Pancreas (tissue), 10 donors: ENCODE measurements at regions not wholly inside any gene's neighbourhood (a gene's known extent, or its start where the extent isn't known, plus 50 kb on each side); places are given as distances from the start of the nearest gene placed in this dataset.

Experiments used
- ATAC-seq, 4 donors: fragments of 200-7000 bp; cut with Tn5 transposase; one replicate each; pipeline versions ENCODE4 v1.8.0 to v1.9.1; 2020; ENCODE audit warnings: mild to moderate bottlenecking in 4 of 4, moderate library complexity in 4 of 4
- DNase-seq, 6 donors: peaks; one replicate each; pipeline ENCODE4 v3.0.0-alpha.2; 2020
- FAIRE-seq: peaks from 2 replicates; lab custom pipeline; 2012; peaks lifted over from hg19 to GRCh38; lab: Jason Lieb, UNC
- H3K27ac ChIP-seq, 4 donors: fragments of 200-600 bp; sonication (generic); 1 replicate in 3 of 4; 2 replicates in 1 of 4; pipeline versions ENCODE4 v1.5.0 to v1.8.0; 2020
- H3K27me3 ChIP-seq, 4 donors: fragments of 200-600 bp; one replicate each; pipeline ENCODE4 v1.8.0; 2021
- H3K36me3 ChIP-seq, 3 donors: fragments of 200-600 bp; sonication (generic) in 1 of 3; one replicate each; pipeline versions ENCODE4 v1.5.0 to v1.8.0; 2020 to 2021
- H3K4me1 ChIP-seq, 3 donors: fragments of 200-600 bp; one replicate each; pipeline ENCODE4 v1.8.0; 2021
- H3K4me3 ChIP-seq, 4 donors: fragments of 200-600 bp; sonication (generic) in 2 of 4; one replicate each; pipeline versions ENCODE4 v1.5.0 to v1.8.0; 2020 to 2021
- H3K9me3 ChIP-seq, 4 donors: fragments of 200-600 bp; one replicate each; pipeline ENCODE4 v1.8.0; 2021
- CTCF ChIP-seq, 4 donors: fragments of 200-600 bp; sonication (generic) in 3 of 4; IDR thresholded peaks; one replicate each; pipeline versions ENCODE4 v1.5.0 to v1.8.0; 2021; ENCODE audit warnings: antibody characterized with exemption in 4 of 4
- WGBS, 2 donors: extraction: QIAGEN DNeasy Blood & Tissue Kit; methylation state at CpG; one replicate each; pipeline ENCODE4 v1.1.7; 2013; 5-methylcytosine and 5-hydroxymethylcytosine counted together
- intact Hi-C, 3 donors: fragments of 100-400 bp; cut with DNase I; formaldehyde crosslinking; loops; one replicate each; pipeline versions ENCODE4 v1.11.1 to v1.14.2; 2022
- donor health status: healthy with polysubstance abuse.
- donor health status: DM: no; HTN: no; CAD: no; lungs with moderate emphysema.
- donor health status: DM: no; HTN: no; CAD: no.
- donor health status: control.
- donor health status: control.
- donor health status: Bipolar disorder and iron deficiency.
- donor health status: DM: yes; HTN: yes; CAD: no.
- donor health status: DM: no; HTN: no; CAD: no.
- donor health status: DM: no; HTN: no; CAD: no.
- donor health status: DM: yes; HTN: yes; CAD: no.

GRCh38 chr5:174567506-174568141 lies 156.8 kb upstream of the MSX2 start:
- 68 to 76% methylated on average over 7 of the region's 7 CpGs for WGBS, 2 donors
- Histone ChIP-seq H3K4me1 (no peaks in the 10 kb centered on the region), H3K9me3 (no peaks in the 10 kb centered on the region), H3K27me3 (no peaks in the 10 kb centered on the region), H3K36me3 (no peaks in the 10 kb centered on the region), H3K4me3 (no peak overlapping the region), H3K27ac (no peak overlapping the region)
- TF ChIP-seq CTCF (IDR thresholded peaks at IDR 0.05): no peak
- DNase-seq: no peak
- no peak for ATAC-seq
- intact Hi-C loops: no loop called here
- no peak for FAIRE-seq

- Histone ChIP-seq H3K9me3 (no peaks in the 10 kb centered on the region), H3K27me3 (no peaks in the 10 kb centered on the region), H3K36me3 (no peaks in the 10 kb centered on the region), H3K27ac (no peak overlapping the region), H3K4me3 (no peak overlapping the region), H3K4me1 (no peaks in the 10 kb centered on the region)
- ATAC-seq (no peak), FAIRE-seq (no peak), DNase-seq (no peak)
- WGBS, 2 donors: 54 to 60% methylated on average over 4 of the region's 4 CpGs
- intact Hi-C loops: no loop called here
- no peak for TF ChIP-seq CTCF (IDR thresholded peaks at IDR 0.05)
Measured at GRCh38 chr5:174570662-174571061, 153.7 kb upstream of the MSX2 start.

GRCh38 chr5:174571662-174572397 lies 152.6 kb upstream of the MSX2 start:
- 42 to 48% methylated on average over 7 of the region's 7 CpGs for WGBS, 2 donors
- no peaks in the 10 kb centered on the region for H3K4me1 ChIP-seq
- peak; percentile 66 to 92 (median 84) for ATAC-seq
- no peaks in the 10 kb centered on the region for H3K27me3 ChIP-seq
- intact Hi-C loops: no loop called here
- TF ChIP-seq CTCF (IDR thresholded peaks at IDR 0.05): no peak
- peak; percentile 54 for FAIRE-seq
- no peak overlapping the region for H3K27ac ChIP-seq
- no peaks in the 10 kb centered on the region for H3K36me3 ChIP-seq
- DNase-seq: peak in 3 of 6 donors; percentile 8 to 45 (median 28)
- no peaks in the 10 kb centered on the region for H3K9me3 ChIP-seq
- H3K4me3 ChIP-seq: no peak overlapping the region

GRCh38 chr5:174572591-174572990 lies 151.8 kb upstream of the MSX2 start:
- H3K9me3 ChIP-seq: no peaks in the 10 kb centered on the region
- H3K27me3 ChIP-seq: no peaks in the 10 kb centered on the region
- DNase-seq (no peak), ATAC-seq (no peak), FAIRE-seq (no peak)
- intact Hi-C loops: no loop called here
- no peaks in the 10 kb centered on the region for H3K36me3 ChIP-seq
- H3K4me1 ChIP-seq: no peaks in the 10 kb centered on the region
- H3K4me3 ChIP-seq: no peak overlapping the region
- TF ChIP-seq CTCF (IDR thresholded peaks at IDR 0.05): no peak
- H3K27ac ChIP-seq: no peak overlapping the region
- 71 to 83% methylated on average over 9 of the region's 9 CpGs for WGBS, 2 donors
